ENCODE measurements at regions not wholly inside any gene's neighbourhood (a gene's known extent, or its start where the extent isn't known, plus 50 kb on each side); places are given as distances from the start of the nearest gene placed in this dataset.

GRCh38 chr20:51327251-51327841, 215.2 kb downstream of the NFATC2 start:
- WGBS (ENCODE audit: insufficient coverage): 84% methylated on average over 13 of the region's 17 CpGs
- POLR2A ChIA-PET: no interaction called here

DNA sequence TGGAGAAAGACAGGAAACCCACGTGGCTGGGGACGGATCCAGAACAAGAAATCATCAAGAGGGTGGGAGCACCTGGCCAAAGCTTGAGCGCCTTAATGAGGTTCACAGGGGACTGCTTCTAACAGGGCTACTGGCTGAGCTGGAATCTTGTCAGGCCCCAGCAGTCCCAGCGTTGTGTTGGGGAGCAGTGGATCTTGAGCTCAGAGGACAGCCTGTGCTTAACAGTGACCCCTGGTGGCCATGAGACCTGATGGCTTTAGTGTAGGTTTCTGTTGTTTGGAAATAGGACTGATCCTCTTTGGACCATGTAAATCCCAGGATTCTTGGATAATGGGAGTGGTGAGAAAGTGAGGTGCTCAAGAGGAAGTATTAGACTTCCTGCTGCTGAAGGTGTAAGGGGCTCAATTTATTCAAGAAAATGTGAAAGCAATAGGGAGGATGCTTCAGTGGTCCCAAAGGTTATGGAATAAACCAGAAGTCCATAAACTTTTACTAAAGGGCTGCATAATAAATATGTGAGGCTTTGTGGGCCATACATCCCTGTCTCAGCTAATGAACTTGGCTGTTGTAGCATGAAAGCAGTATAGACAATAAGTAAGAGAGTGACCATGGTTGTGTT, 216.2 kb downstream of the NFATC2 start:
- Histone ChIP-seq H3K4me2 (replicated peaks; ENCODE audit: low read depth, low read length, poor library complexity, severe bottlenecking) (no peak overlapping the region), H3K27me3 (replicated peaks in 1 of 4; ENCODE audit: control extremely low read depth in 1 of 4, control insufficient read depth in 3 of 4, insufficient read depth in 4 of 4, low read length in 3 of 4) (peaks cover 0 to 6% (median 1%) of the 10 kb centered on the region in 4 experiments), H3K4me1 (ENCODE audit: control insufficient read depth in 2 of 2, insufficient read depth in 2 of 2, low read length in 2 of 2) (no peaks in the 10 kb centered on the region), H2AFZ (ENCODE audit: insufficient read depth, low read depth, low read length, poor library complexity, severe bottlenecking) (no peak overlapping the region), H3K4me3 (ENCODE audit: control extremely low read depth in 1 of 5, extremely low read depth in 1 of 5, insufficient read depth in 1 of 5, low read depth in 2 of 5, low read length in 4 of 5) (no peak overlapping the region), H3K79me2 (ENCODE audit: control insufficient read depth, insufficient read depth, low read length) (no peaks in the 10 kb centered on the region), H3K36me3 (replicated peaks in 1 of 2; ENCODE audit: control extremely low read depth in 1 of 2, control insufficient read depth in 1 of 2, extremely low read depth in 1 of 2, insufficient read depth in 2 of 2, low read length in 1 of 2) (no peaks in the 10 kb centered on the region), H4K20me1 (ENCODE audit: control insufficient read depth, insufficient read depth, low read length, poor library complexity, severe bottlenecking) (no peaks in the 10 kb centered on the region), H3K9ac (ENCODE audit: low read length) (no peak overlapping the region), H3K27ac (ENCODE audit: low read length in 2 of 2) (no peak overlapping the region), H3K9me3 (ENCODE audit: control extremely low read depth in 1 of 3, control insufficient read depth in 2 of 3, insufficient read depth in 1 of 3, low read length in 2 of 3) (peaks cover 0 to 11% (median 3%) of the 10 kb centered on the region in 3 donors)
- Mint-ChIP-seq H3K9me3 (ENCODE audit: insufficient read depth) (peaks cover 5% of the 10 kb centered on the region), H3K27me3 (peaks cover 26% of the 10 kb centered on the region), H3K4me1 (no peaks in the 10 kb centered on the region), H3K27ac (no peak overlapping the region), H3K4me3 (no peak overlapping the region)
- TF ChIP-seq EZH2 (IDR thresholded peaks at IDR 0.05; ENCODE audit: borderline replicate concordance, insufficient read depth, low read depth, low read length, poor library complexity, severe bottlenecking): no peak
- TF ChIP-seq, protein P1, sequence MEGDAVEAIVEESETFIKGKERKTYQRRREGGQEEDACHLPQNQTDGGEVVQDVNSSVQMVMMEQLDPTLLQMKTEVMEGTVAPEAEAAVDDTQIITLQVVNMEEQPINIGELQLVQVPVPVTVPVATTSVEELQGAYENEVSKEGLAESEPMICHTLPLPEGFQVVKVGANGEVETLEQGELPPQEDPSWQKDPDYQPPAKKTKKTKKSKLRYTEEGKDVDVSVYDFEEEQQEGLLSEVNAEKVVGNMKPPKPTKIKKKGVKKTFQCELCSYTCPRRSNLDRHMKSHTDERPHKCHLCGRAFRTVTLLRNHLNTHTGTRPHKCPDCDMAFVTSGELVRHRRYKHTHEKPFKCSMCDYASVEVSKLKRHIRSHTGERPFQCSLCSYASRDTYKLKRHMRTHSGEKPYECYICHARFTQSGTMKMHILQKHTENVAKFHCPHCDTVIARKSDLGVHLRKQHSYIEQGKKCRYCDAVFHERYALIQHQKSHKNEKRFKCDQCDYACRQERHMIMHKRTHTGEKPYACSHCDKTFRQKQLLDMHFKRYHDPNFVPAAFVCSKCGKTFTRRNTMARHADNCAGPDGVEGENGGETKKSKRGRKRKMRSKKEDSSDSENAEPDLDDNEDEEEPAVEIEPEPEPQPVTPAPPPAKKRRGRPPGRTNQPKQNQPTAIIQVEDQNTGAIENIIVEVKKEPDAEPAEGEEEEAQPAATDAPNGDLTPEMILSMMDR (IDR thresholded peaks at IDR 0.05): no peak
- intact Hi-C loops (cut with micrococcal nuclease): no loop called here
- DNase-seq (peak; percentile 71), ATAC-seq (ENCODE audit: low read depth) (no peak)
- ChIA-PET POLR2A (no interaction called here), CTCF (interaction anchor here (0.5 to 2.6 kb wide), 7 partner anchors 18 to 344 kb away, joined by 3 to 22 read pairs (median 3); no protein-coding TSS in a partner anchor)
- WGBS (ENCODE audit: insufficient coverage): 72% methylated on average over 3 of the region's 4 CpGs

More at GRCh38 chr20:51327251-51327841, 215.2 kb downstream of the NFATC2 start:
- Mint-ChIP-seq H3K4me1 (no peaks in the 10 kb centered on the region), H3K27ac (no peak overlapping the region), H3K27me3 (peaks cover 22% of the 10 kb centered on the region), H3K4me3 (no peak overlapping the region), H3K9me3 (ENCODE audit: insufficient read depth) (peaks cover 5% of the 10 kb centered on the region)
- Histone ChIP-seq H3K27ac (ENCODE audit: low read length in 2 of 2) (no peak overlapping the region), H3K4me2 (replicated peaks; ENCODE audit: low read depth, low read length, poor library complexity, severe bottlenecking) (no peak overlapping the region), H3K36me3 (replicated peaks in 1 of 2; ENCODE audit: control extremely low read depth in 1 of 2, control insufficient read depth in 1 of 2, extremely low read depth in 1 of 2, insufficient read depth in 2 of 2, low read length in 1 of 2) (no peaks in the 10 kb centered on the region), H4K20me1 (ENCODE audit: control insufficient read depth, insufficient read depth, low read length, poor library complexity, severe bottlenecking) (no peaks in the 10 kb centered on the region), H2AFZ (ENCODE audit: insufficient read depth, low read depth, low read length, poor library complexity, severe bottlenecking) (no peak overlapping the region), H3K9me3 (ENCODE audit: control extremely low read depth in 1 of 3, control insufficient read depth in 2 of 3, insufficient read depth in 1 of 3, low read length in 2 of 3) (peaks cover 0 to 11% (median 3%) of the 10 kb centered on the region in 3 donors), H3K27me3 (replicated peaks in 1 of 4; ENCODE audit: control extremely low read depth in 1 of 4, control insufficient read depth in 3 of 4, insufficient read depth in 4 of 4, low read length in 3 of 4) (peaks cover 0 to 6% (median 1%) of the 10 kb centered on the region in 4 experiments), H3K9ac (ENCODE audit: low read length) (no peak overlapping the region), H3K4me3 (ENCODE audit: control extremely low read depth in 1 of 5, extremely low read depth in 1 of 5, insufficient read depth in 1 of 5, low read depth in 2 of 5, low read length in 4 of 5) (no peak overlapping the region), H3K79me2 (ENCODE audit: control insufficient read depth, insufficient read depth, low read length) (no peaks in the 10 kb centered on the region), H3K4me1 (ENCODE audit: control insufficient read depth in 2 of 2, insufficient read depth in 2 of 2, low read length in 2 of 2) (no peaks in the 10 kb centered on the region)
- CTCF ChIA-PET: interaction anchor here (1.3 to 1.6 kb wide), 4 partner anchors 19 to 346 kb away, joined by 3 to 6 read pairs (median 4); no protein-coding TSS in a partner anchor
- DNase-seq (no peak), ATAC-seq (ENCODE audit: low read depth) (no peak)
- TF ChIP-seq, protein P1 (IDR thresholded peaks at IDR 0.05): no peak
- TF ChIP-seq EZH2 (IDR thresholded peaks at IDR 0.05; ENCODE audit: borderline replicate concordance, insufficient read depth, low read depth, low read length, poor library complexity, severe bottlenecking): no peak
- intact Hi-C loops (cut with micrococcal nuclease): no loop called here
